ENCODE measurements at regions not wholly inside any gene's neighbourhood (a gene's known extent, or its start where the extent isn't known, plus 50 kb on each side); places are given as distances from the start of the nearest gene placed in this dataset.

DNA sequence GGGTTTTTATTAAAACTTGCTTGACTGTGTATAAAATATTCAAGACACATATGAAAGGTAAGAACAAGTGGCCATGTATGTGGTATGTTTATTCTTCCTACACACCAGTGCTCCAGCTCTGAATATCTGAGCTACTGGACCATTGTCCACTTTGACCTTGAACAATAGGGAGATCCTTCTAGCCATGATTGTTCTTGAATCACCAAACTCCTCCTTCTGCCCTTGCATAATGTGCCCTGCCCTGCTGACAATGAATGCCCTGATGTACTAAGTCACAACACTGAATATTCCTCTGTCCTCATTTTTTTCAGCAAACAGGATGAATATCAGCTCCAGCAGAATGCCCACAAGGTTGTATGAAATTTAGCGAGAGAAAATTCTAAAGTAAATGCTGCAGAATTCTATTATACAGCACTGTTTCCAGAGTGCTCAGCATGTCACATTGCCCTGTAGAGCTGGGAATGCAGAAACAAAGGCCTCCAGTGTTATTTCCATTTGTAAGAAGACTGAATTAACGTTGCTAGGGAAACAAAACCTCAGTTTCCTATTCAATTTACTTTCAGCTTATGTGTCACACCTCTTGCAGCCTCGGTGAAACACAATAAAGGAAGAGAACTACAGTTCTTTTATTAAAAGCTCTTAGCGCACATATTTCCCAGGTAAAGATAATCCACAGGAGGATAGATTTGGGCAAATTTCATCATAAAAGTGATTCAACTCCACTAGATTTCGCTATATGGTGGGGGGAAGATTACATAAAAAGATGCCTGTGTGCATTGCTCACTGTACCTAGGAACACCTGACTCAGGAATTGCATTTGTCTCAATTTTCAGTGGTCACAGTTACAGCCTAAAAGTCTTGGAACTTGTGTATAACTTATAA, 187.4 kb upstream of the ATP1B1 start:
- DNase-seq (ENCODE audit: low spot score) = no peak

- peak; percentile 10 for DNase-seq (ENCODE audit: low spot score)
These were observed 185.9 kb upstream of the ATP1B1 start for GRCh38 chr1:168920456-168921094.

DNA sequence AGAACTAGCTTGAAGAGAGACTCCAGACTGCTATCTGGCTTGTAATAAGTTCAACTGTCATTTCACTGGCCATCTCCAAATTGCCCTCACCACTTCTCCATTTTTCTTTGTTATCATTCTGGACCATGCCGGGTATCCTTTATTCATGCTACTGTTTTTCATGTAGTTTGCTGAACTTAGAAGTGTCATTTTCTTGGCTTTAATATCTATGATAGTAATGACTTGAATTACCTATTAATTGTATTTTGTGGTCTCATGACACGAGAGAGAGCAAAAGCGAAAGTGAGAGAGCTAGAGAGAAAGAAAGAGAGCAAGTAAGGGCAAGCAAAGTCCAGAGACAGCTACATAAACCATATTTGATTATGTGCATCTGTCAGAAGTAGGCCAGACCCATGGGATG, 184.9 kb upstream of the ATP1B1 start:
- no peak for DNase-seq (ENCODE audit: low spot score)

- DNase-seq (ENCODE audit: low spot score) = no peak
These were observed 182.9 kb upstream of the ATP1B1 start for GRCh38 chr1:168923521-168924136.

GRCh38 chr1:168924976-168925375, 181.5 kb upstream of the ATP1B1 start:
- no peak for DNase-seq (ENCODE audit: low spot score)

GRCh38 chr1:168926236-168926635, 180.3 kb upstream of the ATP1B1 start:
- DNase-seq (ENCODE audit: low spot score) = no peak

- no peak for DNase-seq (ENCODE audit: low spot score)
These were observed 174.0 kb upstream of the ATP1B1 start for GRCh38 chr1:168932539-168932938.

DNA sequence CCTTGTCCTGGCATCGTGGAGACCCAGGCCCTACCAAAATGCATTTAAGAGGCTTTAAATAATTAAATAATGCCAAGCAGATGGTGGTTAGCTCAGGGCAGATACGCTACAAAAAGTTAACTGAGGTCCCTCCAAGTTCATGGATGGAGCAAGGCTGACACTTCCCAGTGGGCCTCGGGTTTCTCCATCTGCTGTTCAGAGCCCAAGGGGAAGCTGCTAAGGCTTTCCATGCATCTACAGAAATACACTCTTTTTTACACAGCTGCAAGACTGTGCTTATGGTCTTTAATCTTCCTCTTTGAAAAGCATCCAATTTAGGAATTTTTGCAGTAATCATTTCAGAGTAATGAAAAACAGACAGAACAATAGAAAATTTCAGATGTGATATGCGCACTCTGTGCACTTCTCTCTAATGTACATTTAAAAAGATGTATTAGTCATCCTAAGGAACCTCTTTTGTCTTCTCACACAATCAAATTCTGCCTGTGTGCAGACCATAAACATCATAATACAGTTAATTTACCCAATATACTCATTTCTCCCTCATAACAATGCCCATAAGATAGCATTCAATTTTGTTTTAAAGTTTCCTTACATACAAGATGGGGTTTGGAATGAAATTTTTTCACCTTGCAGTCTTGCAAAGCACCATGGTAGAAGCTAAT, 173.2 kb upstream of the ATP1B1 start:
- DNase-seq (ENCODE audit: low spot score) = no peak

DNA sequence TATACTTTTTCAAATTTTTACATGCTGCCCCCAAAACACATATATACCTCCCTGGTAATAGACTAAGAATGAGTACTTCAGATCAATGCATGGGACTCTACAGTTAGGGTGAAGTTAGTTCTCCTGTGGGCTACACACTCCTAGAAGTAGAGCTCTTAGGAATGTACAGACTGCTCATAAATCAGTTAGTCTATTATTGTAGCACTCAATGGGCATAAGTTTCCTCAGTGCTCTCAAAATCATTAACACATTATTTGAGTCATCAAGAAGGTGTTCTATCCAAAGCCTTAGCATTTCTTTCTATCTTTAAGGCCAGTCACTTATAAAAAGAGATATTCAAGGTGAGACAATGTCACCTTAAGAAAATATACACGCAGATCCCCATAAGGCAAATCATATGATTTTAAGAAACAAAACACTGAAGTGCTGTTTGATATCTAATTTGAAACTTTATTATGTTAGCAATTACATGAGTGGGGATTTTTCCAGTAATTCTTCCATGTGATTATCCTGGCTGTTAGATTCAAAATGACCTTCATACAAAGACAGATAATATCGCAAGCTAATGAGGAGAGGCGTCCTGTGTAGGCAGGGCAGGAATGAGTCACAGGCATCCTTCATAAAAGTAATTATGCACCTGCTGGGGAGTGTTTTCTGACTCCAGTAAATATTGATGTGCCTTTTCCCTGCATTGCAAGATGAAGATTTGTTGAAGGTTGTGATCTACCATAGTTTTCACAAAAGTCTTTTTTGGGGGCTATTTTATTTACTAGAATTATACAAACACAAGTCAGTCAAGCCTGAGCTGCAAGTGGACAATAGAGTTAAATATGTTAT, 167.2 kb upstream of the ATP1B1 start:
- no peak for DNase-seq (ENCODE audit: low spot score)

GRCh38 chr1:168939947-168940223, 166.6 kb upstream of the ATP1B1 start:
- DNase-seq (ENCODE audit: low spot score) = no peak

DNA sequence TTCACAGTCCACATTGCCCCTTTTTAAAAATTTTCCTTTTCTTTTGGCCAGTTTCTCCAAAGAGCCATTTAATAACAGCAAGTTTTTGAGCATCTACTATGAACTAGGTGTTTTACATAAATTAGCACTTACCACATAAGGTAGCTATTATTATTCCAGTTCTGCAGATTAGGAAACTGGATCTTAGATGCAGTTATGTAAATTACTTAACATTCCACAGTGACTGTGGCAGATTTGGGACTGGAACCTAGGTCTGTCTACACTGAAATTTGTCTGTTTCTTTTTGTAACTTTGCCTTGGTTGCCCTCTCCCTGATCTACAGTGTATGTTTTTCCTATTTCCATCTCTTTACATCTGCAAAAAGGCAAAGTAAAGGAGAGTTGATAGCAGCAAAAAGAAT, 164.8 kb upstream of the ATP1B1 start:
- DNase-seq (ENCODE audit: low spot score) = no peak

DNA sequence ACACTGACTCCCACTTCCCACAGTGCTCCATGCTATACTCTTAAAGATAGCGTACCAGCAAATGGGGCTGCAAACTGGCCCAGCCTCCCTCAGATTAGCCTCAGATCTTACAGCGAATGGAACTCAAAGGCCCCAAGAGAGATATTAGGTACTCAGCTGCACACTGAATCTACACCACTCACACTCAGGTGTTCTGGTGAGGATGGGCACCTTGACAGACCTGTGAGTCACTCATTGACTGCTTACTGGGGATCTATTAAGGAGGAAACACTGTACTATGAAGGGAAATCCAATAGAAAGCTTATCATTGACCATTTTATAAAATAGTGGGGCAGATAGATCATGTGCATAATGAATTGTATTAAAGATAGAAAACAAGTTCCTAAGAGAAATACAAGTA, 164.3 kb upstream of the ATP1B1 start:
- DNase-seq (ENCODE audit: low spot score) = no peak

GRCh38 chr1:168945870-168946269, 160.6 kb upstream of the ATP1B1 start:
- no peak for DNase-seq (ENCODE audit: low spot score)

DNA sequence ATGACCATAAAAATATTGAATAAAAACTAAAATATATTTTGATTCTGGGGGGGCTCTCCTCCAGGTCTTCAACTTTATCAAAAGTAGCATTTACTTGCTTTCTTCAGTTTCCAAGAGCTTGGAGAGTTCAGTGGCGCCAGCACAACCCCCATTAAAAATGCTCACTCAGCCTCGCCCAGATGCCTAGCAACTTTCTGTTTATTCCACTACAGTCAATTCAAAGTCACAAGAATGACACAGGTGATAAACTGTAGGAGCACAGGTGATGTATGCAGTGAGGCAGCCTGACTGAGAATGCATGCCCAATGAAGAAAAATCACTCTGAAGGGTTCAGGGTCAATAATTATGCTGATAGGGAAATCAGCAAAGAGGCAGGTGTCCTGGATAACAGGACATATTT, 159.4 kb upstream of the ATP1B1 start:
- no peak for DNase-seq (ENCODE audit: low spot score)

DNA sequence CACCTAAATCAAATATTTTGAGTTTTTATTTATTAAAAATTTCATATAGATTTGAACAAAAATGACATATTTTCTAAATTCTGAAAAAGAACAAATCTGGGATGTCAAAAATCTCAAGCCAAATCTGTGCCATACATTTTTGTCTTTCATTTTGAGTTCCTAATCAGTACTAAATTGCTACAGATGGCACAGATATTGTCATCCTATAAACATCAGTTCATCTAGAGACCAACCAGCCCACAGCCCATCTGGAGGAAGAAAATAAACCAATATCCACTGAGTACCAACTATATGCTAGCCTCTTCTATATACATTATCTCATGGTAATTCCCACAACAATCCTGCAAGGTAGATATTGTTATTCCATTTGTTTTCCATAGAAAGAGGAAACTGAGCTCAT, 156.8 kb upstream of the ATP1B1 start:
- no peak for DNase-seq (ENCODE audit: low spot score)

GRCh38 chr1:168957818-168958217, 148.7 kb upstream of the ATP1B1 start:
- DNase-seq (ENCODE audit: low spot score) = no peak

DNA sequence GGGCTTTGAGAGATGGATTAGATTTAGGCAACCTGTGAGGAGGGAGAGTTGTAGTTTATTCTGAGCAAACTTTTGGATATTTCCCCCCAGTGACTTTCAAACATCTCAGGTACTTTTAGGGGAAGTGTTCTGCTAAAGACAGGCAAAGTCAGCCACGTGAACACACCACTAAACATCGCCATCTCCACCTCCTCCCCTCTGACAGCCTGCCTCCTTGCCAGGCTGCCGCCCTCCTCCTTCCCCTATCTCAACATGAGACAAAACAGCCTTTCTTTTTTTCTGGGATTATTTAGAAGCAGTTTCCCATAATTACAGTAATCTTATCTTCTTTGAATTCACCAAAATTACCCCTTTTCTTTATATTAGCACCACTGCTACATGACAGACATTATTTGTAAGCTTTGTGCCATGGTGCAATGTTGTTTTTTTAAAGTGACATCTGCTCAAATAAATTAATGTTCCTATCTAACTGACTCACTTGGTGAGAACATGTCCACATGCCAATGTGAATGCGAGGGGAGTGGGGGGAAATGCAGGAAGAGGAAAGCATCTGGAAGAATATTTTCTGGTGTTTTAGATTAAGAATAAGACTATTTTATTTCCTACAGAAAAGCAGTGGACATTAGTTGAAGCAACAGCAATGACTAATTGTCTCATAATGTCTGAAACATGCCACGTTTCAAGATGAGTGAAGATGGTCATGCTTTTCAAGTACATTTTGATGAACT, 147.8 kb upstream of the ATP1B1 start:
- DNase-seq (ENCODE audit: low spot score) = peak; percentile 14

- DNase-seq (ENCODE audit: low spot score) = no peak
These were observed 147.1 kb upstream of the ATP1B1 start for GRCh38 chr1:168959382-168959781.

DNA sequence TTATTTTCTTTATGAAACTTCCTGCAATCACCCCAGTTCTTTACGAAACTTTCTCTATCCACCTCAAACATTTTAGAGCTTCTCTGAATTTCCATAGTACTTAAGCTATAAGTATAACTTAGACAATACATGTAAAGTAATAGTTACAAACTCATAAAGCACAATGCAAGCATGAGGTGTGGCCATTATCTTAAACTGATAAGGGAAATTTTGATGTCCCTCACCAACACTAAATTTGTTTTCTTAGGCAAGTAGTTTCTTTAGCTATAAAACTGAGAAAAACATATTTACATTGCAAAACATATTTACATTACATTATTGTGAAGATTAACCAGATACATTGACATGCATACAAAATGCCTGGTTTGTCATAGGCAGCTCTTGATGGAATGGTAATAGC, 146.4 kb upstream of the ATP1B1 start:
- no peak for DNase-seq (ENCODE audit: low spot score)

DNA sequence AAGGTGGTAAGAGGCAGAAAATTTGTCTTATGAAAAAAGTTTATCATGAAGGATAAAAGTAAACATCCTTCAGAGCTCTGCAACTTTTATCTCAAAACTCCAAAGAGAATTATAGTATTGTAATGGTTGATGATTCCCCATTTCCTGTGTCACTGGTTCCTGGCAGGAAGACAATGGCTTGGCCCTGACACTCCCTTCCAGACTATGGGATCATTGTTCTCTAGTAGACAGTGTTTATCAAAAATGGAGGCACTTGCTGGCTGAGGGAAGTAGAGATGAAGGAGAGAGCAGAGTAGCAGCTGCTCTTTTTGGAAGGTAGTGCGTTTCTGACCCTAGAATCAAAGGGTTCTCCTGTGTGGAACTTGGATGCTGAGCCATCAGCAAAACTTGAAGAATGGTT, 145.9 kb upstream of the ATP1B1 start:
- no peak for DNase-seq (ENCODE audit: low spot score)

GRCh38 chr1:168963601-168964000, 142.9 kb upstream of the ATP1B1 start:
- DNase-seq (ENCODE audit: low spot score) = no peak
